ENCODE measurements at regions not wholly inside any gene's neighbourhood (a gene's known extent, or its start where the extent isn't known, plus 50 kb on each side); places are given as distances from the start of the nearest gene placed in this dataset.

DNA sequence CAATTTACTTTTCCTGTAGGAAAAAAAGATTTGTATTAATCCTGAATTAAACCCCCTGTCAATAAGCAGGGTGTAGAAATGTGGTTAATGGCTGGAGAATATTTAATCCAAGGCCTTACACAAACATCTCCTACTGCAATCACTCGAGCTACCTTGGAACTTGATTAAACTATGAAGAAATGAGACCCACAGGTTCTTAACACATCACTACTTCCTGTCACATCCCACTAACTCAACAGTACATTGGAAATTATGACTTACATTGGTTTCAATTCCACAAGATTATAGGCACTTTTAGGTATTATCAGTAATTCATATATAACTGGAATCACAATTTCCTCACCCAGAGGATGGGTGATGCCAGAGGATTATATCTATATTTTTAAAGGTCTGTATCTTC lies 480.3 kb downstream of the MRPL39 start:
- TF ChIP-seq, protein P1, sequence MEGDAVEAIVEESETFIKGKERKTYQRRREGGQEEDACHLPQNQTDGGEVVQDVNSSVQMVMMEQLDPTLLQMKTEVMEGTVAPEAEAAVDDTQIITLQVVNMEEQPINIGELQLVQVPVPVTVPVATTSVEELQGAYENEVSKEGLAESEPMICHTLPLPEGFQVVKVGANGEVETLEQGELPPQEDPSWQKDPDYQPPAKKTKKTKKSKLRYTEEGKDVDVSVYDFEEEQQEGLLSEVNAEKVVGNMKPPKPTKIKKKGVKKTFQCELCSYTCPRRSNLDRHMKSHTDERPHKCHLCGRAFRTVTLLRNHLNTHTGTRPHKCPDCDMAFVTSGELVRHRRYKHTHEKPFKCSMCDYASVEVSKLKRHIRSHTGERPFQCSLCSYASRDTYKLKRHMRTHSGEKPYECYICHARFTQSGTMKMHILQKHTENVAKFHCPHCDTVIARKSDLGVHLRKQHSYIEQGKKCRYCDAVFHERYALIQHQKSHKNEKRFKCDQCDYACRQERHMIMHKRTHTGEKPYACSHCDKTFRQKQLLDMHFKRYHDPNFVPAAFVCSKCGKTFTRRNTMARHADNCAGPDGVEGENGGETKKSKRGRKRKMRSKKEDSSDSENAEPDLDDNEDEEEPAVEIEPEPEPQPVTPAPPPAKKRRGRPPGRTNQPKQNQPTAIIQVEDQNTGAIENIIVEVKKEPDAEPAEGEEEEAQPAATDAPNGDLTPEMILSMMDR (IDR thresholded peaks at IDR 0.05): no peak
- no peak for TF ChIP-seq POLR2A (IDR thresholded peaks at IDR 0.05)
